HCT116 (cell line): ENCODE measurements at regions not wholly inside any gene's neighbourhood (a gene's known extent, or its start where the extent isn't known, plus 50 kb on each side); places are given as distances from the start of the nearest gene placed in this dataset.

Experiments used
- CTCF ChIP-seq, 3 experiments: fragments of 200-600 bp in 1 of 3; sonication (generic) in 1 of 3; IDR thresholded peaks in 2 of 3; conservative IDR thresholded peaks in 1 of 3; 2 replicates each; pipeline ENCODE4 v1.5.1; 2012 to 2017; ENCODE audit warnings: low read depth in 2 of 3, low read length in 2 of 3, antibody characterized with exemption in 1 of 3, borderline replicate concordance in 1 of 3, control low read depth in 1 of 3, mild to moderate bottlenecking in 1 of 3, mixed read lengths in 1 of 3, mixed run types in 1 of 3, moderate library complexity in 1 of 3; ENCODE audit not compliant: insufficient read depth in 1 of 3
- JUND ChIP-seq: IDR thresholded peaks from 2 replicates; pipeline ENCODE4 v1.6.1; 2012
- REST ChIP-seq: IDR thresholded peaks from 2 replicates; pipeline ENCODE4 v1.6.1; 2012; ENCODE audit warnings: low read depth
- SP1 ChIP-seq: IDR thresholded peaks from 2 replicates; pipeline ENCODE4 v1.6.1; 2012; ENCODE audit warnings: low read depth

GRCh38 chr1:238823416-238823815, 563.0 kb upstream of the CHRM3 start:
- TF ChIP-seq REST (no peak), CTCF (IDR thresholded peaks at IDR 0.05 in 2 of 3, conservative IDR thresholded peaks at IDR 0.05 in 1 of 3; ENCODE audit: borderline replicate concordance in 1 of 3, insufficient read depth in 1 of 3, low read depth in 2 of 3, low read length in 2 of 3) (no peak), JUND (no peak), SP1 (no peak)
